K562 (cell line): ENCODE measurements at regions not wholly inside any gene's neighbourhood (a gene's known extent, or its start where the extent isn't known, plus 50 kb on each side); places are given as distances from the start of the nearest gene placed in this dataset.

Experiments
- CTCF ChIP-seq, 3 experiments: IDR thresholded peaks in 2 of 3; conservative IDR thresholded peaks in 1 of 3; 2 replicates each; pipeline ENCODE4 v1.5.1; 2011 to 2012; ENCODE audit warnings: low read length in 3 of 3, mild to moderate bottlenecking in 3 of 3, control low read depth in 2 of 3, improper control_type of control experiment in 1 of 3, inconsistent platforms in 1 of 3, low read depth in 1 of 3, mixed read lengths in 1 of 3, moderate library complexity in 1 of 3; ENCODE audit not compliant: insufficient read depth in 2 of 3
- THRAP3 ChIP-seq: fragments of 450-650 bp; IDR thresholded peaks from 2 replicates; pipeline ENCODE4 v1.6.1; 2016; ENCODE audit warnings: mild to moderate bottlenecking, inconsistent platforms, borderline replicate concordance
- ZNF764 ChIP-seq: fragments of 250-450 bp; sonication (Bioruptor Pico); IDR thresholded peaks from 2 replicates; pipeline ENCODE4 v1.4.0; 2020; ENCODE audit warnings: low read depth, mild to moderate bottlenecking, moderate library complexity

GRCh38 chr7:41431671-41432070 is 271.2 kb downstream of the INHBA start:
- no peak for TF ChIP-seq THRAP3
- no peak for TF ChIP-seq CTCF (IDR thresholded peaks at IDR 0.05 in 2 of 3, conservative IDR thresholded peaks at IDR 0.05 in 1 of 3; ENCODE audit: insufficient read depth in 2 of 3, low read depth in 1 of 3, low read length in 3 of 3)
- TF ChIP-seq ZNF764 (CRISPR knock-in tag) = no peak
